Kidney (tissue), 13 donors: ENCODE measurements at regions not wholly inside any gene's neighbourhood (a gene's known extent, or its start where the extent isn't known, plus 50 kb on each side); places are given as distances from the start of the nearest gene placed in this dataset.

ENCODE experiments used
- DNase-seq, 5 donors: peaks; one replicate each; pipeline ENCODE4 v3.0.0-alpha.2; 2013 to 2020
- FAIRE-seq: peaks from 2 replicates; lab custom pipeline; 2012; peaks lifted over from hg19 to GRCh38; lab: Jason Lieb, UNC
- H3K27ac ChIP-seq, 2 donors: one replicate each; pipeline ENCODE4 v1.7.0; 2013; ENCODE audit warnings: low read depth in 2 of 2, low read length in 2 of 2, inconsistent platforms in 1 of 2
- H3K27me3 ChIP-seq: one replicate; pipeline ENCODE4 v1.7.1; 2013; ENCODE audit warnings: low read length, inconsistent platforms; ENCODE audit not compliant: control insufficient read depth, insufficient read depth
- H3K36me3 ChIP-seq, 3 donors: one replicate each; pipeline versions ENCODE4 v1.7.0 to v1.7.1; 2013; ENCODE audit warnings: low read length in 3 of 3, control low read depth in 1 of 3, inconsistent platforms in 1 of 3; ENCODE audit not compliant: insufficient read depth in 3 of 3, control insufficient read depth in 2 of 3
- H3K4me1 ChIP-seq, 3 donors: one replicate each; pipeline versions ENCODE4 v1.7.0 to v1.7.1; 2013; ENCODE audit warnings: low read length in 3 of 3, inconsistent platforms in 1 of 3, low read depth in 1 of 3; ENCODE audit not compliant: control insufficient read depth in 2 of 3, insufficient read depth in 2 of 3
- H3K4me3 ChIP-seq, 3 donors: one replicate each; pipeline versions ENCODE4 v1.7.0 to v1.8.1; 2013; ENCODE audit warnings: low read length in 3 of 3, control low read depth in 1 of 3, inconsistent platforms in 1 of 3
- H3K9ac ChIP-seq, 3 donors: one replicate each; pipeline versions ENCODE4 v1.7.0 to v1.7.1; 2013; ENCODE audit warnings: low read length in 3 of 3, control low read depth in 1 of 3, inconsistent platforms in 1 of 3
- H3K9me3 ChIP-seq, 3 donors: one replicate each; pipeline versions ENCODE4 v1.7.0 to v1.7.1; 2013; ENCODE audit warnings: low read length in 3 of 3, control low read depth in 1 of 3, inconsistent platforms in 1 of 3; ENCODE audit not compliant: control insufficient read depth in 2 of 3, insufficient read depth in 1 of 3
- intact Hi-C: fragments of 100-400 bp; cut with DNase I; formaldehyde crosslinking; loops from one replicate; pipeline ENCODE4 v1.11.1; 2022
- TF ChIP-seq, protein P1 (sequence below): IDR thresholded peaks from 3 replicates; pipeline ENCODE4 v1.5.1; 2012; ENCODE audit warnings: mild to moderate bottlenecking, moderate library complexity, borderline replicate concordance; ENCODE audit not compliant: insufficient read depth; ENCODE audit errors: extremely low read depth
- donor health status: control.
- donor health status: control.
- donor health status: control.
- donor health status: control.
- donor health status: control.
- donor health status: DM: yes; HTN: yes; CAD: no.
- donor health status: Normal renal cell carcinoma (clear cell type).

DNA sequence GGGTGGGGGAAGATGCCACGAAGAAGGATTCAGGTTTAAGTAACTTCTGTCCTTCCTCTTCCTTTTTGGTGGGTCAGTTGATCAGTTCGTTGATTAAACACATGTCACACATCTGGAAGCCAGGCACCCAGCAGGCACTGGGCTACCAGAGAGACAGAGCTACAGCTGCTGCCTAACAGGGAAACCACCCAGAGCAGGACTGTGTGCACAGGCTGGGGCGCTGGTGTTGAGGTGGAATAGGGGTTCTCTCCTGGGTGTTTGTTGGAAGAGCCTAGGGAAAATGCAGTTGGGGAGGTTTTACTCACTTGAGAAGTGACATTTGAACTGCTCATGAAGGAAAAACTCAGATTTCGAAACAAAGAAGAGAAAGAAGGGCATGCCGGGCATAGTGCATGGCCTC is 152.4 kb downstream of the IRX5 start:
- no peak for DNase-seq
- H3K9me3 ChIP-seq = no peaks in the 10 kb centered on the region
- H3K36me3 ChIP-seq = no peaks in the 10 kb centered on the region
- H3K27me3 ChIP-seq = no peaks in the 10 kb centered on the region
- TF ChIP-seq, protein P1, sequence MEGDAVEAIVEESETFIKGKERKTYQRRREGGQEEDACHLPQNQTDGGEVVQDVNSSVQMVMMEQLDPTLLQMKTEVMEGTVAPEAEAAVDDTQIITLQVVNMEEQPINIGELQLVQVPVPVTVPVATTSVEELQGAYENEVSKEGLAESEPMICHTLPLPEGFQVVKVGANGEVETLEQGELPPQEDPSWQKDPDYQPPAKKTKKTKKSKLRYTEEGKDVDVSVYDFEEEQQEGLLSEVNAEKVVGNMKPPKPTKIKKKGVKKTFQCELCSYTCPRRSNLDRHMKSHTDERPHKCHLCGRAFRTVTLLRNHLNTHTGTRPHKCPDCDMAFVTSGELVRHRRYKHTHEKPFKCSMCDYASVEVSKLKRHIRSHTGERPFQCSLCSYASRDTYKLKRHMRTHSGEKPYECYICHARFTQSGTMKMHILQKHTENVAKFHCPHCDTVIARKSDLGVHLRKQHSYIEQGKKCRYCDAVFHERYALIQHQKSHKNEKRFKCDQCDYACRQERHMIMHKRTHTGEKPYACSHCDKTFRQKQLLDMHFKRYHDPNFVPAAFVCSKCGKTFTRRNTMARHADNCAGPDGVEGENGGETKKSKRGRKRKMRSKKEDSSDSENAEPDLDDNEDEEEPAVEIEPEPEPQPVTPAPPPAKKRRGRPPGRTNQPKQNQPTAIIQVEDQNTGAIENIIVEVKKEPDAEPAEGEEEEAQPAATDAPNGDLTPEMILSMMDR = no peak
- FAIRE-seq = no peak
- intact Hi-C loops = no loop called here
- H3K9ac ChIP-seq = no peak overlapping the region
- no peaks in the 10 kb centered on the region for H3K4me1 ChIP-seq
- no peak overlapping the region for H3K4me3 ChIP-seq
- H3K27ac ChIP-seq = no peak overlapping the region

DNA sequence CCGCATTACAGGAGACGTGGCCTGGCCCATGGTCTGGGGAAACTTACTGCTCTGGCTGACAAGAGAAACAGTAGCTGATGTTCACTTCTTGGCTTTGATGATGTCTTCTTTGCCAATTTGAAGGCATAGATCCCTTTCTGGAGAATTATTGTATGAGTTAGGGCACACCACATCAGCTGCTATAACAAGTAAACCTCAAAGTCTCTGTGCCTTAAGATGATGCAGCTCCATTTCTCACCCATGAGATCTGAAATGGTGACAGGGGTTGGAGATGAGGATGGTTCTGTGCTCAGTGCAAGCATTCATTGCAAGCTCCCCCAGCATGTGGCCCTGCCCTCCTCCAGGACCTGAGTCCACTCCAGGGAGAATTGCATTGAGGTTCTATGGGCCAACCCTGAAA is 157.4 kb downstream of the IRX5 start:
- TF ChIP-seq, protein P1 = no peak
- intact Hi-C loops = no loop called here
- Histone ChIP-seq H3K4me3 (no peak overlapping the region), H3K4me1 (no peaks in the 10 kb centered on the region), H3K9ac (no peak overlapping the region), H3K27me3 (no peaks in the 10 kb centered on the region), H3K9me3 (no peaks in the 10 kb centered on the region), H3K36me3 (no peaks in the 10 kb centered on the region), H3K27ac (no peak overlapping the region)
- DNase-seq (no peak), FAIRE-seq (no peak)

DNA sequence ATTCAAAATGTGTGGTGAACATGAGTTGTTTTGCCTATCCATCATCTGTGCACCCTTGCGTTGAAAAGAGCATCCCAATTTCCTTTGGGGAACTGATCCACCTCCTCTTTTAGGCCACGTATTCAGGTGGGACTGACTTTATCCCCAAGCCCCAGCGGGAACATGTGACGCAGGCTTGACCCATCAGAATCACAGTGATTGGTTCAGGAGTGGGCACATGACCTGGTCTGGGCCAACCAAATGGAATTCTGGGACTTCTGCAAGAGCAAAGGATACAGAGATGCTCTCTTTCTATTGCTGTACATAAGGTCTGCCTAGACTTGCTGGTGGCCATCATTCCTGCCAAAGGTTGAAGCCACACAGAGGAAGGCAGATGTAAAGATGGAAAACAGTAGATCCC is 158.9 kb downstream of the IRX5 start:
- Histone ChIP-seq H3K27ac (no peak overlapping the region), H3K4me1 (no peaks in the 10 kb centered on the region)

More for the DNA sequence above, 158.9 kb downstream of the IRX5 start:
- Histone ChIP-seq H3K27me3 (no peaks in the 10 kb centered on the region), H3K36me3 (no peaks in the 10 kb centered on the region), H3K9me3 (no peaks in the 10 kb centered on the region), H3K9ac (no peak overlapping the region), H3K4me3 (no peak overlapping the region)
- intact Hi-C loops = no loop called here
- TF ChIP-seq, protein P1 = no peak
- FAIRE-seq (no peak), DNase-seq (no peak)
